HG03521 (cell line): ENCODE measurements at regions not wholly inside any gene's neighbourhood (a gene's known extent, or its start where the extent isn't known, plus 50 kb on each side); places are given as distances from the start of the nearest gene placed in this dataset.
"Not testable (repeated sequence)": the region's sequence is repeated elsewhere in the genome, so short reads cannot be mapped to it uniquely, and the experiment has no call there.

Source experiments
- ATAC-seq: cut with Tn5 transposase; IDR thresholded peaks from one replicate; pipeline ENCODE4 v1.9.1; 2021; ENCODE audit warnings: mild to moderate bottlenecking, moderate library complexity; ENCODE audit not compliant: unreplicated experiment

DNA sequence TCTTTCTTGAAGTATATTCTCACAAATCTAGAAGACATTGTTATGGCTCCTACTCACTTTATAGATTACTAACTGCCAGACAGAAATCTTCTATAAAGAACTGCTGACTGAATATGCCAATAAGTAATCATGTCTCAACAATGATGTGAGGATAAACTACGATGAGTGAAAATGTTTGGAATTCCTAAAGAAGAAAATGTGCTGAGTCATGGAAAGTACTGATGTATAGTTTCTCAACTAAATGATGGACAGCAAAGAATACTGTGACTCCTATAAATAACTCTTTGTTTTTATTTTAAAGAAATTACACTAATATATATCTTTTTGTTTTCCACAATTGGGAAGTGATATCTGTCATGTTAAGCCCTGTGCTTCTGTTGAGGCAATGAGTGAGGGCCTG, 232.9 kb downstream of the LNPK start:
- ATAC-seq: no peak

DNA sequence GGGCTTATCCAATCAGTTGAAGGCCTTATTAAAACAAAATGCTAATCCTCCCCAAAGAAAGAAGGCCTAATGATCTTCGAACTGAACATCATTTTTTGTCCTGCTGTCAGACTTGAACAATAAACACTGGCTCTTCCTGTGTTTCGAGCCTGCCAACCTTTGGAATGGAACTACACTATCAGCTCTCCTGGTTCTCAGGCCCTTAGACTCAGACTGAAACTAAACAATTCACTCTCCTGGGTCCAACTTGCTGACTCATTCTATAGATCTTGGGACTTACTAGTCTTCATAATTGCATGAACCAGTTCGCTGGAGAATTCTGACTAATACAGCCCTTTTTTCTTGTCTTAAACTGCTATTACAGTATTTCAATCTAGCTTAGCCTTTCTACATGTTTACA, 235.2 kb downstream of the LNPK start:
- ATAC-seq: no peak

GRCh38 chr2:175755656-175756386, 246.2 kb downstream of the LNPK start:
- no peak for ATAC-seq

DNA sequence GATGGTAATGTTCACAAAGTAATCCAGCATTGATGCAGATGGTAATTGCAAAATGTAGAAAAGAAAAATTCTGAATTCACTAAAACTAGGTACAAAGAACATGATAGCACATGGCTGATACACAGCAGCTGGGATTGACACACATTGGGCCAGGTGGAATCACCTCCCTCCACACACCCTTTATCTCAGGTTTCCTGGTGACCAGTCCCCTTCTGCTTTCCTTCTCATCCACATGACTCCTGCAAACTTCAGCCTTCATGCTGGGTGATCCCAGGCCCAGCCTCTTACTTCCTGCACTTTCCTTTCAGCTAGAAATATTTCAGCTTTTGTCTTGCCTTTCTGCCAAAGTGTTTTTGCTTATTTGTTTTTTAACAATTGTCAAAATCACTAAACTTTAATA, 246.9 kb downstream of the LNPK start:
- ATAC-seq: no peak

DNA sequence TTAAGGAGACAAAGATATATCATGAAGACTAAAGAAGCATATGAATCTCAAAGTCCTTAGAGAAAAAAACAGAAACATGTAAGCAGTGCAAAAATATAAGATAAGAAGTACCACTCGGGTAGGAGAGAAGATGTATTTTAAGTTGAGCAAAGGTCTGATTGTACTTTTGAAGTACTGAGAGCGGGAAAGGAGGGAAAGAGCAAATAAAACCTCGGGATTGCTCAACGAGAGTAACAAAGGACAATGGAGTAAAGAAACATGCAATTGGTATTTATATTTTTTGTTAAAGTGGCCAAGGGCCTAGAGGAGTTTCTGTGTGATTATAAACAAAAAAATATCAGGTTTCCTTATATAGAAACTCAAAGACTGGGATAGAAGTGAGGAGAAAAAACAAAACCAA, 251.9 kb downstream of the LNPK start:
- ATAC-seq: no peak

DNA sequence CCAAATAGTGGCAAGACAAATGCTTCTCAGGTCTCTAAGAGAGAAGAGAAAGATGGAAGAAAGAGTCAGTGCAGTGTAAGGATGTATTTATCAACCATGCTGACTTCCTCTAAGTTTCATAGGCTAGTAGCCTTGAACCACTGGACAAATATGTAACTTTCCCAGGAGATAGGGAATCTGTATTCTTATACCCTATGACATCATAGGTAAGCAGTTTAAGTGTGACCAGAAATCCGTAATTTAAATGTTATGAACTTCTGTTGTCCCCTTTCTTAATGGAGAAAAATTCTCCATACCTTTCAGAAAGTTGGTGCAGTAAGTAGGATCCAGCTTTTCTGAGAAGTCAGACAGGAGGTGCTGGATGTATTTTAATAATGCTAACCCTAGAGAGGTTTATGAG, 256.2 kb downstream of the LNPK start:
- ATAC-seq: no peak

- ATAC-seq: no peak
These were observed 258.1 kb downstream of the LNPK start for GRCh38 chr2:175744000-175744399.

DNA sequence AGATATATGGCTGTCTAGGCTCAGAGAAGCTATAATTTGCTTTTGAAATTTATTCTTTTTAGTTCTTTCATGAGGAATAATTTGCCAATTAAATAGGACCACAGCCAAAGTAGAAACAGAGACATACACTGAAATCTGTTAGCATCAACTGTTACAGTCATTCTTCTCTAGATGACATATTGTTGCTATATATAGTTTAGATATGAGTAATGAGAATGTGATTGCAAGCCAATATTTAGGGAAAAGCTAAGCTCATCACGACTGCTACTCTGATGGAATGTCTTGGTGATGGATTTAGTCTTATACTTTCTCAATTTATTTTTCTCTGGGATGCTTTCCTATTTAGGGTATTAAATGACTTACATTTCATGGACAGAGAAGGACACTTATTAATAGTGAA, 259.1 kb downstream of the LNPK start:
- no peak for ATAC-seq

- no peak for ATAC-seq
These were observed 259.7 kb downstream of the LNPK start for GRCh38 chr2:175742367-175742766.

- no peak for ATAC-seq
These were observed 260.9 kb downstream of the LNPK start for GRCh38 chr2:175741164-175741563.

GRCh38 chr2:175737722-175738361, 264.2 kb downstream of the LNPK start:
- ATAC-seq: no peak

DNA sequence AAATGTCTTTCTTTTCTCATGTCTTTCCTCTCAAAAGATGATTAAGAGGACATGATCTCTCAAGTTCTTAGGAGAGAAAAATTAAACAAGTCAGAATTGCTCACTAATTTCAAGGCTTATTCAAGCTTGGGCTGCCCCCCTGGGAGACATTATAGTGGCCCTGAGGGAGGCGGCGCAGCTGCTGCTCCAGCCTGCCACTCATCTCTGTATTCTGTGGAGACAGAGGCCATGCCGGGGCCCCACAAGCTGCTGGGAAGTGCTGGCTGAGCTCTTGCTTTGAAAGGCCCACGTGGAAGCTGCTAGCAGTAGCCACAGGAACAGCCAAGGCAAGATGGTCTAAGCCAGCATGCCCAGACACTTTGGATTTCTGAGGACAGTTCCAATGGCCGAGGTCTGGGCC, 267.4 kb downstream of the LNPK start:
- ATAC-seq: no peak

DNA sequence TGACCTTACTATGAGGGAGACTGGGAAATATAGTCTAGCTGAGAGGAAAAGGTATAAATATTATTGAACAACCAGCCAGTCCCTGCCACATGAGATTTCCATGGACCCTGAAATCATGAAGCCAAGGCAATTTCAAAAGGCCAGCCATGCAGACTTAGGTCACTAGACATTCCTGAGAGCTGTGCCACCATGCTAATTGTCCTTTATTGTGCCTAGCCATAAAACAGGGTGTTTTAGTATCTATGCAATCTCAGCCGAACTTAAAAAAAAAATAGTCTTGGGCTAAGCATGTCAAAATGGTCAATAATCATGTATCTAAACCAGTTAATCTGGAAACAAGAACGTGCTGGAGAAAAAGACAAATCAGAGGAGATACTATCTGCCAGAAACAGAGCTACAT, 269.5 kb downstream of the LNPK start:
- ATAC-seq: no peak

DNA sequence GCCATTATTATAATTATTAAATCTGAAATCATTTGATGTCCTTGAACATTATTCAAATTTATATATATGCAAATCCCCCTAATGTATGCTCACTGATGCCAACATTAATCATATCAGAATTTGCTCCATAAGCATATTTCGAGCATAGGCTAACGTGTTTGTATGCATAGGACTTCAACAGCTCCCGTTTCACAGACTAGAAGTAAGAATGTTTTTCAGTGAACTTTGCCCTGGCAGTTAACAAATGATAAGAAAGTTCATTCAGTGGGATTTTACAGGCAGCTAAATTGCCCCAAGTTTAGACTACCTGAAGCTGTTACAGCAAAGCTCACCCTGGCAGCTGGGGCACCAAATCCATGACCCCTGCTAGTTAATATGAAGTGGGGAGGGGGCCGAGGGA, 272.0 kb downstream of the LNPK start:
- ATAC-seq: no peak

- ATAC-seq: no peak
These were observed 272.9 kb downstream of the LNPK start for GRCh38 chr2:175729049-175729706.

GRCh38 chr2:175728032-175728431, 274.0 kb downstream of the LNPK start:
- no peak for ATAC-seq

DNA sequence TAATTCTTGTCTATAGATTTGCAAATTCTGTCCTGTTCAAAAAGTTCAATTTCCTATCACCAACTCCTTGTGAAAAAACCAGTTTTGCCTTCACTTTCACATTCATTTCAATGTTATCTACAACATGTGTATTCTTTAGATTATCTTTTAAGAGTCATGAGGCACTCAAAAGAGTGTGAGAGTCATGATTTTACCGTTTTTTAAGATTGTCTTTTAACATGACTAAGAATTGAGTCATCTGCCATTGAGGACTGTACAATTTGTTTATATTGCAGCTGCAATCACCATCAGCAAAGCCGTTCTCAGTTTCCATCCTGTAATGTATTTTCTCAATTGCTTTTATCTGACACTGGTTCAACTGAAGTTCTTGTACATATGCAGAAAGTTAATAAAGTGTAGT, 275.8 kb downstream of the LNPK start:
- no peak for ATAC-seq

DNA sequence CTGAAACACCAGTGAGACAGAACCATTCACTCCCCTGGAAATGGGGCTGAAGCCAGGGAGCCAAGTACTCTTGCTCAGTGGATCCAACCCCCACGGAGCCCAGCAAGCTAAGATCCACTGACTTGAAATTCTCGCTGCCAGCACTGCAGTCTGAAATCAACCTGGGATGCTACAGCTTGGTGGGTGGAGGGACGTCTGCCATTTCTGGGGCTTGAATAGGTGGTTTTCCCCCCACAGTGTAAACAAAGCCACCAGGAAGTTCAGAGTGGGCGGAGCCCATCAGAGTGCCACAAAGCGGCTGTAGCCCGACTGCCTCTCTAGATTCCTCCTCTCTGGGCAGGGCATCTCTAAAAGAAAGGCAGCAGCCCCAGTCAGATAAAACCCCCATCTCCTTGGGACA, 292.8 kb downstream of the LNPK start:
- ATAC-seq: no peak

GRCh38 chr2:175707322-175707721, 294.7 kb downstream of the LNPK start:
- ATAC-seq: no peak

GRCh38 chr2:175704568-175704967, 297.5 kb downstream of the LNPK start:
- not testable (repeated sequence) for ATAC-seq

GRCh38 chr2:175698061-175698460, 304.0 kb downstream of the LNPK start:
- ATAC-seq: no peak

DNA sequence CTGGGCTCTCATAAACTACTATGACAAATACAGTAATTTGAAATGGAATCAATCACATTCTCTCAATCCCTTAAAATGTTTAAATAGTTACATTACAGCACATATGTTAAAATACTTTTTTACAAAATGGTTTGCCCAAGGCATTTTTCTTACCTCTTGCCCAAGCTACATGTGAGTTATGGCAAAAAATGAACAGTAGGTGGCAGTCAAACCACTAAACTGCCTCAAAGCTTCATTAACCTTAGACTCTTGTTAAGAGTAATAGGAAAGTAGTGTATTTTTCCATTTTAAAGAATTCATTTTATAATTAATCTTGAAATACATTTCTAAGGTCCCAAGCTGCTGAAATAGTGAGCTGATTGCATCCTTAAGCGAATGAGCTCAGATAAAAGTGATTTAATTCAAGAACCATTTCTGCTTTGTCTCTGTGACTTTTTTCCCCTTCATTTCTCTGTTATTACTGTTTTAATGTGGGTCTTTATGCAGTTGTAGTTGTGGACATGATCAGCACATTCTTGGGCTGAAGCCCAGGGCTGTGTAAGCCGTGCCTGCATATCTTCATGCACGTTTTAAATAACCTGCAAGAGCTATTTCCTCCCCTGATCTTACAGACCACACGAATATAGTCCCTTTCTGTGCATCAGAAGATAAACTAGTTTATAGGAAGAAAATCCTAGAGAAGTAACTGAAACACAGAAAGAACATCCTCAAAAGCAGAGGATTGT, 311.8 kb downstream of the LNPK start:
- no peak for ATAC-seq
